Hematopoietic multipotent progenitor cell treated with erythropoietin and hydrocortisone succinate and interleukin-3 and kit ligand, for 6 days (in vitro differentiated cells): ENCODE measurements at regions not wholly inside any gene's neighbourhood (a gene's known extent, or its start where the extent isn't known, plus 50 kb on each side); places are given as distances from the start of the nearest gene placed in this dataset.
"Not testable (repeated sequence)": the region's sequence is repeated elsewhere in the genome, so short reads cannot be mapped to it uniquely, and the experiment has no call there.

Experiments used
- DNase-seq: peaks from one replicate; pipeline ENCODE4 v3.0.0-alpha.2; 2015

DNA sequence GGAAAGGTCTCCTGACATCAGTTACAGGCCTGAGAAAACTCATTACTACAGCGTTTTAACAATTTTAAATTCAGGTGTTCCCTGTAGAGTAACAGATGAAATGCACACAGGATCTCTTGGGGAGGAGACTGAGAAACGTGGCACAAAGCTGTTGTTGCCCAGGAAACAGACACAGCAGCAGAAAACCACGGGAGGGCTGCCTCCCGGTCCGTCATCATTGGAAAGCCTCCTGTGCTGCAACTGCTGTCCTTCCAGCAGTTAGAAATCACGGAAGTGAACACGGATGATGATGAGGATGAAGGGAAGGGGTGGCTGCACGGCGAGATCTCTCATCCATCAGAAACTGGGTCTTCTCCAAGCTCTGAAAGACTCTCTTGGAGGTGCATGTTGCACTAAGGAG is 94.6 kb upstream of the RNF32 start:
- no peak for DNase-seq

DNA sequence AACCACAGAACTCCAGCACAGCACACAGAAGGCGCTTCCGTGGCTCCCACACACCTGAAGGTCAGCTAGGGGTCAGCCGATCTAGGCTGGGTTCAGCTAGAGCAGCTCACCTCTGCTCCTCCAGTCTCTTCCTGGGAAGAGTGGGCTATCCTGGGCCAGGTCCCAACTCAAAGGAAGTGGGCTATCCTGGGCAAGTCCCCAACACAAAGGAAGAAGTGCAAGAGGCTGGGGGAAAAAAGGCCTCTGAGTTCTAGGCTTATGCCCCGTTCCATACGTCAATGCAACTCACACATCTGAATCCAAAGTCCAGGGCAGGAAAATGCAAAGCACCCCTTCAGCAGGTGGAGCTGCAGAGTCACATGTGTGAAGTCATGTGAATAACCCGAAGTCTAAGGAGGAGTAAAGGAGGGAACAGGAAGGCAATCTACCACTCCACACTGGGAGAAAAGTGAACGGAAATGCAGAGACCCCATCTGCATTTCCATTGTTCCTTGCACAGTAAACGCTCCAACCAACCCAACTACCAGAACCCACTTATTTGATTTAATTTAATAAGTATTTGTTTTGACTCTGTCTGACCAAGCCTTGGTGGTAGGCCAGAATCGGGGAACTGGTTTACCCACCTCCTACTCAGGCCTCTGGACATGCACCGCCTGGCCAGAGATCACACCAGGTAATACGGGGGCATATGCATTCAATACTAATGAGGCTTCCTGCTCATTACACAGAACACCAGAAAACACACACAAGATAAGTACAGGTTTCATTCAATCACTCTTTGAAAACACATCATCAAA is 95.5 kb upstream of the RNF32 start:
- DNase-seq, result no peak

DNA sequence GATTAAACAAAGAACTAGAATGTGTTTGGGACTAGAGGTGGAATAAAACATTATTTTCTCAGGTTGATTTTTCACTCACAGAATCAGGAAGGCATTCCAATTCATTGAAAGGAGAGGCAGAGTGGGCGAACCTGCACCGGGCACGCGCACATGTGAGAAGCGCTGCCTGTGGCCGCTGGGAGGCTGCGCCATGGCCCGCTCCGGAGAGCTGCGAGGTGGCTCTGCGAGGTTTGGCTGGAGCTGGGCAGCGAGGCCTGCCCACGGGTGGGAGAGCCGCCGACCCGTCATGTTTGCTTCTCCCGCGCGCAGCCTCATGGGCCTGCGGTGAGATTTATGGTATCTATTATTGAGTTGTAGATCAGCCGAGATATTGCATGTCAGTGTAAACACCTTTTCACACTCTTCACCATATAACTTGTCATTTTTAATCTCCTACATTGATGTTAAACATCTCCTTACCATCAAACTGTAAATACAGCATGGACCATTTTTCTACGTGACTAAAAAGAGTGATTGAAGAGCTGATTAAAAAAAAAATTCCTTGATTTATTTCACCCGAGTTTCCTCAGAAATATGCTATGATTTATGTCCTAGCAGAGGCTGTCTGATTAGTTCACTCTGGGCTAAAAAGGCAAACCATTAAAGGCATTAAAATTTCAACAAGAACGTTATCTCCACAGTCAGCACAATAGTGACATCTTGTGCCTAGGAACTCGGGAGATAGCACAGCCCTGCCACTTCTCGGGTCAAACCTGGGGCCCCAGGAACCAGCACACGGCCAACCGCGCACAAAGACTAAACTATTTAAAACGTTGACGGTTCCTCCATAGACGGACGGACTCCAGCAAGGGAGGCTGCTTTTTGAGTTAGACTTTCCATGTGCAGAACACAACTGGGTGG is 96.6 kb upstream of the RNF32 start:
- DNase-seq, result no peak

DNA sequence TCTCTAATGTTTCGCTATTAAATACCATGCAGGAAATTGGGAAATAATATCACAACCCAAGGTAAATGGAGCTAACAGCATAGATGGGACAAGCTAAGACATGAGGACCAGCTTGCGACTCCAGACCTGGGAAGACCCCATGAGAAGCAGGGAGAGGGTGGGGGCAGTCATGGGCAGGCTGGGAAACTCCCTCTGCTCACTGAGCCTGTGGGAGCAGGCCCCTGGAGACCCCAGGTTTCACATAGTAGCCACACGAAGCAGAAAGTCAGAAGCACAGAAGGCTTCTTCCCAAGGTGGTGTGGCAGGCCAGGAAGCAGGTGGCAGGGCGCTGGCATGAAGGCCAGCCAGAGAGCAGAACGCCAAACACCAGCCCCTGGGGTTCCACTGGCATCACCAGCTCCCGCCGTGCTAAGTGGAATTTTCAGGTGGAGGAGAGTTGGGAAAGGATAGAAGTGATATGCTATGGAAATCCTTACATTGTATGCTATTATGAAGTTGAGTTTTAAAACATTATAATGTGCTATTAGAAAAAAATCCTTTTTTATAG is 99.9 kb upstream of the RNF32 start:
- DNase-seq, result no peak

DNA sequence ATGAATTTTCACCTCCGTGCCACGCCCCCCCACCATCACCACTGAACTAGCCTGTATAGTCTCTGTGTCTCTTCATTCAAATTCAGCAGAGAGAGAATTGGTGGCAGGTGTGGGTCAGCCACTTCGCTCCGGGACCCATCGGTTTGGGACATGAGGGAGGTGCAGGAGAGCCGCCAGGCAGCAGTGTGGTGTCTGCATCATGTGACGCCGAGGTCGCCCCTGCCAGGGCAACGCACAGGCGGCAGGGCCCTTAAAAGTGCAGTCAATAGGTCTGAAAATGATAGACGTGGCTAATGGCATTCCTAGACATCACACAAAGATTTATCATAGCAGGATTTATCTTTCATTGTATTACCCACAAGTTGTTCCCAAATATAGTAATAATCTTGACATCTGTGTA is 100.6 kb upstream of the RNF32 start:
- no peak for DNase-seq

DNA sequence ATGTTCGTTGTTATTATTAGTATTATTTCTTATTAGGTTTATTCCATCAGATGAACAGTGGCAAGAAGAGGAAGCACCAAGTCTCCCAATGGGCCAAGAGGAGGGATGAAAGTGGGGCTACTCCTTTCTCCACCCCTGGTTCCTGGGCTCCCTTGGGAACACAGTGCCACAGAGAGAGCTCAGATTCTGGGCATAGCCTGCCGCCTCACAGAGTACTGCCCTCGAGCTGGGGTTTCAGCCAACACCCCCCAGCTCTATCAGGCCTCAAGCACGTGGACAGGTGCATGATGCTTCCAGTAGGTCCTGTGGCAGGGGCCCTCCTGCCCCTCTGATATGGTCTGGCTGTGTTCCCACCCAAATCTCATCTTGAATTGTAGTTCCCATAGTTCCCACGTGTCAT is 103.6 kb upstream of the RNF32 start:
- no peak for DNase-seq

DNA sequence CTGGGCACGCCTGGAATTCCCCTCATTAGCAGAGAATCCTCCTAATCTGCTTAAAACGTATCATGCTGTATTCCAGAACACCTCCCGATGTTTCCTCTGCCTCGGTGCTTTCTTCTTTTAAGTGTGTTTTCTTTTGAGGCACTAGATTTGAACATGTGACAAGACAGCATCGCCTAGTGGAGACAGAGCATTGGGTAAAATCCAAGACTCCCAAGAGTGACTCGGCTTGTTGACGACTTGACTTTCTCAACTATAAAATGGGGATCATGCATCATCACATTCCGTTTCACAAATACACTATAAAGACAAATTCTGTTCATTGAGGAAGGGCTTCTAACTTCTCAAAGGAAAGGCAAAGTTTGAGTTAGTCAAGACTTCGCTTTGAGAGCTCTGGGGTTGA is 105.6 kb upstream of the RNF32 start:
- DNase-seq, result no peak

DNA sequence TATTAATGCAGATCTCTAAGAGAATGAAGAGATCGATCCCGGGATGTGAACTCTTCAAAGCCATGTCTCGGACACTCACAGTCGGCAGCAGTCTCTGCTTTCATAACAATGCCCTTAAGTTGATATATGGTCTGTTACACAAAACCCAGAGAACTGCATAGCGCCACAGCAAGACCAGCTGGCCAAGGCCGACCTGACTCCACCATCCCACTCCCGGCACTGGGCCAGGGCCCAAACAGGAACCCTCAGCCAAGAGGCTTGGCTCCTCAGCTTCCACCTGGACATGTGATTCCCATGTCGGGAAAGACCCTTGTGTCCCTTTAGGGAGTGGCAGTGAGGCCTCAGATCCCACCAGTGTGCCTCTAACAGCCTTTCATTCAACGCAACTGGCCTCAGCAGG is 106.6 kb upstream of the RNF32 start:
- DNase-seq, result no peak

DNA sequence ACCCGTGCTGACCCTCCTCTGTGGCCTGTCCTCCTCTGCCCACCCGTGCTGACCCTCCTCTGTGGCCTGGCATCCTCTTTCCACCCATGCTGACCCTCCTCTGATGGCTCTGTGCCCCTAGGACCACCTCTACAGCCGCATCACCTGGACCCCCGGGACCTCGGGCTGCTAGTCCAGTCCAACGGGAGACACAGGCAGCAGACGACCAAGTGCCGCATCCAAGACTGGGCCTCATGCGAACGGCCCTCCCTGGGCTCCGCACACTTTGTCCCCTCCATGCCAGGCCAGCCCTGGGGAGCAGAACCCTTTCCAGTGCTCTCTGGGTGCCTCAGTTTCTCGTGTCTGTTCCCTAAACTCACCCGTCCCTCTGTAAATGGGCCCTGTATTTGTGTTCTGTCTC is 107.2 kb upstream of the RNF32 start:
- no peak for DNase-seq

DNA sequence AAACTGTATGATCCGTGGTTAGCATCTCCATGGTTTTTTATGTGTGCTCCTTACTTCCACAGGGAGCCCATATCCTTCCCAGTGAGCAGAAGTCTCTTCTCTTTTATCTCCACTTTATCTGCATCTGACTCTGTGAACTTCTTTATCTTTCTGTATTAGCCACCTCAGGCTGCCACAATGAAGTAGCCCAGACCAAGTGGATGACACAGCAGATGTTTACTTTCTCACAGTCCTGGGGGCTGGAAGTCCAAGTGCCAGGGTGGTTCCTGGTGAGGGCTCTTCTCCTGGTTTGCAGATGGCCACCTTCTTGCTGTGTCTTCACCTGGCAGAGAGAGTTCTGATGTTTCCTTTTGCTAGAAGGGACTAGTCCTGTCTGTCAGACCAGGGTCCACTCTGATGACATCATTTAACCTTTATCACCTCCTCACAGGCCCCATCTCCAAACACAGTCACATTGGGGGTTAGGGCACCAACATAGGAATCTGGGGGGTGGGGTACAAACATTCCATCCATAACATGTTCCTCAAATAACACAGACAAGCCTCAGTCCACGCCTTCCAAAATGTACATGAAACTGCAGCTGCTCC is 108.5 kb upstream of the RNF32 start:
- DNase-seq, result no peak

DNA sequence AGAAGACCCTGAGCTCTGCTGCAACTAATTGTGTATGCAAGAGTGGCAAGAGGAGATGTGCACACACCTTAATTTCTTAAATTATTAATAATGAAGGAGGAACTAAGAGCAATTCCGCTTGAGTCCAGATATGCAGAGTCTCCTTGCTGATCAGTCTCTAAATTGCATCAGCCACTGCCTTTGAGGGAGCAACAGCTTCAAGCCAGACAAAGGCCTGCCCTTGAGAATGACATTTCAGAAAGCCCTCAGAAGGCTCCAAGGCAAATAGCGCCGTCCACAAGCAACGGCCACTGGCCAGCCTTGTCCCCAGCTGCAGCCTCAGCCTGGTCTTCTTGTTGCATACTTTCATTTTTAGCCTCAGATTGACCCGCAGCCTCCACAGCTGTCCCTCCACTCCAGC is 110.6 kb upstream of the RNF32 start:
- DNase-seq, result no peak

DNA sequence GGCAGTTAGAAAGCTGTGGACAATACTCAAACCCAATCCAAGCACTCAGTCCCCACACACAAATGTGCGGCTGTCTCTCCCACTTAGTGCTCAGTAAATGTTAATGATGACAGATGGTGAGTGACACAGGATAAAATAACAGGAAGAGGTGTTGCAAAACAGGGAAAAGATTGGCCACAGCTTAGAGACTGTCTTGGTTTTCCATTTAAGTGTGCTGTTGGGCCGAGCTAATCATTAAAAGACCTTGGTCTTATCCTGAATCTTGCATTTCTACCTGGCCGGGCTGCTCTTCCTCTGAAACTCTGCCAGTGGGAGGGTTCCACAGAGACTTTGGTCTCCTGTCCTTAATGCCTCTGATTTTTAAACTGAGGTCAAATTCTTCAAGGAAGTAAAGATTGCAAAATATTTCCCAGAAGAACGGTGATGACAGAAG is 113.1 kb upstream of the RNF32 start:
- no peak for DNase-seq

DNA sequence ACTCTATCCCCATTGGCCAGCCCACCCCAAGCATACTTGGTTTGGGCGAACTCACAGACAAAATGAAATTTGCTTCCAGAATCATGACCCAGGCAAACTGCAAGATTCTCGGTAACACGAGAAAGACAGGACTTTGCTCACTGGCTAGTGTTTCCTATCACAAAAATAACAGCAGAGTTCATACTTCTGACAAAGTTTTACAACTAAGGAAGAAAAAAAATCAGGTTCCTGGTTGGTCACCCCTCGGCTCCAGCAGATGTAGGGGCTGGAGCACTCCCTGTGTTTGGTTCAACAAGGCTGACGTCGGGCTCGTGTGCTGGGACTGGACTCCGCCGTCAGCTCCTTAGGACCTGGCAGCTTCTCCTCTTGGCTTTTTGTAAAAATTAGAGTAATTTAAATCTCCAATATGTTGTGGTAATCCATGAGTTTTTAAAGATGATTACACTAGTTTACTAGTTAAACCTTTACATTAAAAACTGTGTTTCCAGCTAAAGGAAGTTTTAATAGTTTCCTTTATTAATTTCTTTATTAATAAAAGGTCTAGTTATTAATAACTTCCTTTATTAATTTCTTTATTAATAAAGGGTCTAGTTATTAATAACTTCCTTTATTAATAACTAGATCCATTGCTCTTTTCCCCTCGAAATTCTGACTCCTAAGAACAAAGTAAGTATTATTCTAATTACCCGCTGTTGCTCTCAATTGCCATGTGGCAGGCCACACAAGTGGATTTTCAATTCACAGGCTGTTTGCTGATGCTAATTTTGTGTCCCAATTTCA is 115.6 kb upstream of the RNF32 start:
- no peak for DNase-seq

DNA sequence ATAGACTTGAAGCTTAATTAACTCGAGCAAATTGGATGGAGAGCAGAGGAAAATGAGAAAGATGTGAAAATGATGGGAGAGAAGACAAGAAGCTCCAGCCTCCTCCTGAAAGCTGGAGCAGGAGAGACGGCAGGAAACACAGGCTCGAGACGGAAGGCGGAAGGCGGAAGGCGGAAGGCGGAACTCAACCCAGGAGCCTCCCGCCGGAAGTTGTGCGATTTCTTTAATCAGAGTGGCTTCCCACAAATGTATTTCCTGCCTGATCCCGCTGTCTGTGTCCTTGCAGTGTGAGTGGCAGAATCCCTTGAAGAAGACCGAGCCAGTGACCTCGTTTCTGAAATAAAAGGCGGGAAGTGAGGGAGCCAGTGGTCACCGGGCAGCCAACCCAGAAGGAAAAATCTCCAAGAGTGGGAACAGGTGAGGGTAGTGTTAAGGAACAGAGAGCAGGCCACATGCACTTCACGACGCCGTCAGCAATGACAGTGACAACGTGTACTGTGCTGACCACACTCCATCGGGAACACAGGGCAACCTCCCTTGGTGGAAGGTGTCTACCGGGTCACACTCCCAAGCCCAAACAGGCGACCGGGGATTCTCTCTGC is 117.0 kb upstream of the RNF32 start:
- DNase-seq, result no peak

DNA sequence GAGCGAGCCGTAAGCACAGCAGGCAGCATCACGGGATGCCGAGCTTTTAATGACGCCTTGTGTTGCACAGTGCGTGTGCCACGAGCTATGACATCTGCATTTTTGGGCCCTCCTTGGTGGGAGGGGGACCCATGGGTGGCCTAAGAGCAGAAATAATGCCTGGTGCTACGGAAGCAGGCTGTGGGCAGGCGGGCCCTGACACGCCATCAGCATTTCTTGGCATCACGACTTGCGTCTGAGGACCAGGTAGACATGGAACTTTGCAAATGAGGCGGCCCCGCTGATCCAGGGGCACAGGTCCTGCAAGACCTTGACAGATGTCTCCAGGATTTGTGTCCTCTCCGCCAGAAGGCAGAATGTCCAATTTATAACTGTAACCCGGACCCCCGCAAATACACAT is 117.8 kb upstream of the RNF32 start:
- no peak for DNase-seq

DNA sequence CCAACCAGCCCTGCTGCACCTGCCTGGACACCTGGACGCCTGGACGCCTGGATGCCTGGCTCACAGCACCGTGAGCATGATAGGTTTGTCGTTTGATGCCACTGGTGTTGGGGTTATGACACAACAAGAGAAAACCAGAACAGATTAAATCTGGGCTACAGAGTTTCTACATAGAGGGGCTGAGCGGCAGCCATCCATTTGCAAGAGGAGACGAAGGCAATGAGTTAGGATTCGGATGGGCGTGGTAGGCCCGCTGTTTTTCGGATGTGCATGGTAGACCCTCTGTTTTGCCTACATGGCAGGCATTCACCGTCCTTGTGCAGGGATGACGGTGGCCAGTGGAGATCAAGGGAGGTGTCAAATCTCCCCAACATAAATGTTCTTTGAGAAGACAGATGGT is 121.5 kb upstream of the RNF32 start:
- DNase-seq, result no peak

DNA sequence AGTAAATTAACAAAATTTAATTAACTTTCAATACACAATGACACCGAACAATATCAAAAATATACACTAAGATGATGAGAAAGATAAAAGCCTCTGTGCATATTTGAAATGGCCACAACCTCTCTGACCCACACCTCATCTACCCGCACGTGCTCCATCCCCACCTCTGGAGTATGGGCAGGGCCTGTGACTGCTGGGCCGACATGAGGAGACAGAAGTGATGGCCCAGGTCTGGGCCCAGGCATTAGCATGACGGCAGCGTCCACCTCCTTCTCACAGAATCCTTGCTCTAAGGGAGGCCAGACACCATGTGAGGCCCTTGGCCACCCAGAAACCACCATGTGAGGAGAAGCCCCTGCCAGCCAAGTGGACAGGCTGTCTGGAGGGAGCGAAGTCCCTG is 122.1 kb upstream of the RNF32 start:
- no peak for DNase-seq

DNA sequence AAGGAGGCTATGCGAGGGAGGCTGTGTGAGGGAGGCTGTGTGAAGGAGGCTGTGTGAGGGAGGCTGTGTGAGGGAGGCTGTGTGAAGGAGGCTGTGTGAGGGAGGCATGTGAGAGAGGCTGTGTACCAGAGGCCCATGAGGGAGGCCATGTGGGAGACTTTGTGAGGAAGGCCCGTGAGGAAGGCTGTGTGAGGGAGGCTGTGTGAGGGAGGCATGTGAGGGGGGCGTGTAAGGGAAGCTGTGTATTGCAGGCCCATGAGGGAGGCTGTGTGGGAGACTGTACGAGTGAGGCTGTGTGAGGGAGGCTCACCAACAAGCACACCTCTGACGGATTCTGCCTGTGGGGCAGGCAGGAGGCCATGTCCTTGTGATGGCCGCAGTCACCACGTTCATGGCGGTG is 122.7 kb upstream of the RNF32 start:
- DNase-seq, result not testable (repeated sequence)

DNA sequence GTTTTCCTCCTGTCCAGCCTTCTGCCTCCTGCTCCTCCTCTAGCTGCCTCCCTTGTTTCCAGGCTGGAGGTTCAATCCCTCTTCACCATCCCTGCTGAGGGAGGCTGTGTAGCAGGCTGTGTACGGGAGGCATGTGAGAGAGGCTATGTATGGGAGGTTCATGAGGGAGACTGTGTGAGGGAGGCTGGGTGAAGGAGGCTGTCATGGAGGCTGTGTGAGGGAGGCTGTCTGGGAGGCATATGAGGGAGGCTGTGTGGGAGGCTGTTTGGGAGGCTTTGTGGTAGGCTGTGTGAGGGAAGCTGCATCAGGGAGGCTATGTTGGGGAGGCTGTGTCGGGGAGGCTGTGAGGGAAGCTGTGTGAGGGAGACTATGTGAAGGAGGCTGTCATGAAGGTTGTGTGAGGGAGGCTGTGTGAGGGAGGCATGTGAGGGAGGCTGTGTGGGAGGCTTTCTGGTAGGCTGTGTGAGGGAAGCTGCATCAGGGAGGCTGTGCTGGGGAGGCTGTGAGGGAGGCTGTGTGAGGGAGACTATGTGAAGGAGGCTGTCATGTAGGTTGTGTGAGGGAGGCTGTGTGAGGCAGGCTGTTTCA is 123.7 kb upstream of the RNF32 start:
- no peak for DNase-seq

DNA sequence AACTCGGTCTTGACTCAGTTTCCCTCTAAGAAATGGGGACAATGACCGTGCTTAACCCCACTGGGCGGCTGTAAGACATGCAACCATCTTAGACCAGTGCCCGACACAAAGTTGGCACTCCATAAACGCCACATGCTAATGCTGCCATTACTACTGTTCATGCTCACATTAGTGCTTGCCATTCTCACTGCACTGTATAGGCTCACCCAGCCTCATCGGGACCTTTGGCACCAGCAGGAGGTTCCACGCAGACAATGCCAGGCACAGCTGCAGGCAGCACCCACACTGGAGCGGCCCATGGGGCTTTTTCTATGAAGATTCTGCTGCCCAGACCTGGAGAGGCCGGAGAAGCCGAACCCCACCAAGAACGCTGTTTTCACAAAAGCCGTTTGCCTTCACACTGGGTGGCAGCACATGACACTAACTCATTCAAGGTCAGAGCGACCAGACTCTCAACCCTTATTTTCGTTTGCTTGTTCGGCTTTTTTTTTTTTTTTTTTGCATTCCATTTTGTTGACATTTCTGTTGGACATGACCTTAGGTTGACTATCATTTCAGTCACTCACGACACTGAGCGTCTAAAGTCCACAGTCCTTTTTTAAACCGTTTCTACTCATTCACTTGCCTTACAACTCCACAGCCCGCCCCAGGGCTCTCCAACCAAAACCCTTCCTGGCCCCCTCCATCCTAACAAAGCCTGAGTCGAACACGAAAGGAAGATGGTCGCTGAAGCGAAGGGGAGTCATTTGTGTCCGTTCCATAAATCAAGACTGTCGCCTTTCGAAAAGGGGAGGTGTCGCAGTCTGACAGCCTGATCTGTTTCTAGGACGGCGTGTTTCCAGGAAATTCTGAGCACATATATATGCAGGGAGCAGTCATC is 124.4 kb upstream of the RNF32 start:
- no peak for DNase-seq

DNA sequence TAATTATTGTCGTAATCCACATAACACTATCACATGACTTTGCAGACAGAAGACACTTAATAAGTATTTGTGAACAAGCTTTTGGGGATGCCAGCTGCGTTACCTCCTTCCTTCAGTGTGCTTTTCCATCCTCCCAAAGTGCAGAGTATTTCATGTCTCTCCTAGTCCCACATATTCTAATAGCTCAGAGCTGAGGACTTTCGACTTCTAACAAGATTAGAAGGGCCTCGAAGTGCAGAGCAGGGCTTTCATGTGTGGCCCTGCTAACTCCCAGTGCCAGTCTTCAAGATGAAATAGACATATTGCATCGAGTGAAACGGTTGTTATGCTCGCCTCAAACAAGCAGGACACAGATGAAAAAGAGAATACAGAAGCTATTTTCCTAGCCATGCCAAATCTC is 125.7 kb upstream of the RNF32 start:
- no peak for DNase-seq
